ENCODE measurements at regions not wholly inside any gene's neighbourhood (a gene's known extent, or its start where the extent isn't known, plus 50 kb on each side); places are given as distances from the start of the nearest gene placed in this dataset.

GRCh38 chr3:74233091-74233490, 381.4 kb downstream of the CNTN3 start:
- TF ChIP-seq FOXM1 (IDR thresholded peaks at IDR 0.05; ENCODE audit: borderline replicate concordance, low read depth) (no peak), CEBPB (IDR thresholded peaks at IDR 0.05) (no peak), EP300 (IDR thresholded peaks at IDR 0.05; ENCODE audit: borderline replicate concordance) (no peak), TAF1 (IDR thresholded peaks at IDR 0.05; ENCODE audit: low read depth) (no peak)
- TF ChIP-seq, protein P1, sequence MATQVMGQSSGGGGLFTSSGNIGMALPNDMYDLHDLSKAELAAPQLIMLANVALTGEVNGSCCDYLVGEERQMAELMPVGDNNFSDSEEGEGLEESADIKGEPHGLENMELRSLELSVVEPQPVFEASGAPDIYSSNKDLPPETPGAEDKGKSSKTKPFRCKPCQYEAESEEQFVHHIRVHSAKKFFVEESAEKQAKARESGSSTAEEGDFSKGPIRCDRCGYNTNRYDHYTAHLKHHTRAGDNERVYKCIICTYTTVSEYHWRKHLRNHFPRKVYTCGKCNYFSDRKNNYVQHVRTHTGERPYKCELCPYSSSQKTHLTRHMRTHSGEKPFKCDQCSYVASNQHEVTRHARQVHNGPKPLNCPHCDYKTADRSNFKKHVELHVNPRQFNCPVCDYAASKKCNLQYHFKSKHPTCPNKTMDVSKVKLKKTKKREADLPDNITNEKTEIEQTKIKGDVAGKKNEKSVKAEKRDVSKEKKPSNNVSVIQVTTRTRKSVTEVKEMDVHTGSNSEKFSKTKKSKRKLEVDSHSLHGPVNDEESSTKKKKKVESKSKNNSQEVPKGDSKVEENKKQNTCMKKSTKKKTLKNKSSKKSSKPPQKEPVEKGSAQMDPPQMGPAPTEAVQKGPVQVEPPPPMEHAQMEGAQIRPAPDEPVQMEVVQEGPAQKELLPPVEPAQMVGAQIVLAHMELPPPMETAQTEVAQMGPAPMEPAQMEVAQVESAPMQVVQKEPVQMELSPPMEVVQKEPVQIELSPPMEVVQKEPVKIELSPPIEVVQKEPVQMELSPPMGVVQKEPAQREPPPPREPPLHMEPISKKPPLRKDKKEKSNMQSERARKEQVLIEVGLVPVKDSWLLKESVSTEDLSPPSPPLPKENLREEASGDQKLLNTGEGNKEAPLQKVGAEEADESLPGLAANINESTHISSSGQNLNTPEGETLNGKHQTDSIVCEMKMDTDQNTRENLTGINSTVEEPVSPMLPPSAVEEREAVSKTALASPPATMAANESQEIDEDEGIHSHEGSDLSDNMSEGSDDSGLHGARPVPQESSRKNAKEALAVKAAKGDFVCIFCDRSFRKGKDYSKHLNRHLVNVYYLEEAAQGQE (IDR thresholded peaks at IDR 0.05; ENCODE audit: low read depth) = no peak

Measured in Ishikawa (cell line).